OCI-LY7 (cell line): ENCODE measurements at regions not wholly inside any gene's neighbourhood (a gene's known extent, or its start where the extent isn't known, plus 50 kb on each side); places are given as distances from the start of the nearest gene placed in this dataset.
A peak's percentile ranks its signal among the peaks of the same experiment; 100 is the strongest.

Experiments
- BruUV-seq: library from RNA; stranded (reverse); fragments of 400-500 nt; replicated peaks from 2 replicates; lab custom pipeline; 2021; lab: Mats Ljungman, UMichigan
- CTCF ChIA-PET: fragments of 300-600 bp; sonication (Branson Sonifier 250); formaldehyde crosslinking; loops from one replicate; lab custom pipeline; 2022; ENCODE audit warnings: antibody characterized with exemption; ENCODE audit not compliant: unreplicated experiment; lab: Charles Lee
- POLR2A ChIA-PET: fragments of 300-600 bp; sonication (Branson Sonifier 250); formaldehyde crosslinking; loops from one replicate; lab custom pipeline; 2022; ENCODE audit warnings: antibody characterized with exemption; lab: Charles Lee
- DNase-seq: peaks from one replicate; pipeline ENCODE4 v3.0.0-alpha.2; 2015; ENCODE audit warnings: low spot score
- H2AFZ ChIP-seq: fragments of 200-600 bp; sonication (generic), shearing (Covaris generic); 2 replicates; pipeline ENCODE4 v1.6.1; 2014; ENCODE audit warnings: mild to moderate bottlenecking, antibody characterized with exemption, low read length, moderate library complexity
- H3K27ac ChIP-seq: fragments of 200-600 bp; sonication (generic); 2 replicates; pipeline ENCODE4 v1.5.1; 2014; ENCODE audit warnings: mixed run types, low read depth, mild to moderate bottlenecking, moderate library complexity, low read length, inconsistent platforms; ENCODE audit not compliant: poor library complexity, severe bottlenecking
- H3K36me3 ChIP-seq: fragments of 200-600 bp; sonication (generic); 2 replicates; pipeline ENCODE4 v1.6.1; 2014; ENCODE audit warnings: mild to moderate bottlenecking, antibody characterized with exemption, low read length, moderate library complexity, mixed read lengths; ENCODE audit not compliant: insufficient read depth
- H3K4me1 ChIP-seq: fragments of 200-600 bp; sonication (generic); 2 replicates; pipeline ENCODE4 v1.5.1; 2014; ENCODE audit warnings: mild to moderate bottlenecking, low read length; ENCODE audit not compliant: insufficient read depth, poor library complexity, severe bottlenecking
- H3K4me2 ChIP-seq: fragments of 200-600 bp; sonication (generic); 2 replicates; pipeline ENCODE4 v1.6.1; 2014; ENCODE audit warnings: mild to moderate bottlenecking, low read length
- H3K4me3 ChIP-seq: fragments of 200-600 bp; sonication (generic); 2 replicates; pipeline ENCODE4 v1.5.1; 2014; ENCODE audit warnings: mild to moderate bottlenecking, low read depth, low read length; ENCODE audit not compliant: poor library complexity, severe bottlenecking
- H3K79me2 ChIP-seq: fragments of 200-600 bp; sonication (generic); 2 replicates; pipeline ENCODE4 v1.6.1; 2016; ENCODE audit warnings: low read depth, mild to moderate bottlenecking, low read length, moderate library complexity, mixed read lengths; ENCODE audit not compliant: insufficient read depth
- H3K9me2 ChIP-seq: fragments of 200-600 bp; sonication (generic); 2 replicates; pipeline ENCODE4 v1.6.1; 2016; ENCODE audit warnings: mild to moderate bottlenecking, low read length, mixed read lengths; ENCODE audit not compliant: insufficient read depth
- H3K9me3 ChIP-seq: fragments of 200-600 bp; sonication (generic); 2 replicates; pipeline ENCODE4 v1.6.1; 2014; ENCODE audit warnings: mild to moderate bottlenecking, mixed run types, low read length, mixed read lengths
- H4K20me1 ChIP-seq: fragments of 200-600 bp; sonication (generic); 2 replicates; pipeline ENCODE4 v1.6.1; 2014; ENCODE audit warnings: mild to moderate bottlenecking, antibody characterized with exemption, low read length, moderate library complexity, mixed read lengths; ENCODE audit not compliant: insufficient read depth
- EZH2phosphoT487 ChIP-seq: fragments of 200-600 bp; sonication (generic); IDR thresholded peaks from 2 replicates; pipeline ENCODE4 v1.6.1; 2018; ENCODE audit warnings: low read depth, borderline replicate concordance, mild to moderate bottlenecking, mixed run types, antibody characterized with exemption, low read length, moderate library complexity, mixed read lengths
- intact Hi-C: fragments of 100-400 bp; cut with micrococcal nuclease; formaldehyde crosslinking; loops from one replicate; pipeline ENCODE4 v1.10.0; 2022; ENCODE audit not compliant: unreplicated experiment
- TF ChIP-seq, protein P1 (sequence below): fragments of 200-600 bp; sonication (generic); conservative IDR thresholded peaks from 2 replicates; pipeline ENCODE4 v1.5.1; 2014; ENCODE audit warnings: mild to moderate bottlenecking, antibody characterized with exemption, low read length, moderate library complexity, mixed read lengths

DNA sequence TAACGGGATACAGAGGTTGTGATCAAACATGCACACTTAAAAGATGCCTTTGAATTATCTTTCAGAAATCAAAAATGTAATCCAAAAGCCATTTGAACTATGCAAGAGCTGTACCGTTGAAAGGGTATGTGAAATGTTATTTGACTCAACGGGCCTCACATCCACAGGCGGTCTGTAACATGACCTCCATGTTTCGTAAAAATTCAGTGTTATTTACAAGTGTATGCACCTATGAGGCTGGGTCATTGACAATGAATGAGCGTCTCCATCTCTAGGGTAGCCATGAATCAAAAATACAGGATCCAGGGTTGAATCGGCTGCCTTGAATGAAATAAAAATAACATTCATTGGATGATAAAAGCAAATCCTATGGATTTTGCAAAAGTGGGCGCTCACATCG, 100.1 kb downstream of the CRLF2 start:
- no TSS peak for BruUV-seq
- H3K27ac ChIP-seq, result no peak overlapping the region
- no peaks in the 10 kb centered on the region for H3K9me3 ChIP-seq
- intact Hi-C loops, result no loop called here
- H3K4me2 ChIP-seq, result peak overlapping the region; percentile 43
- no peaks in the 10 kb centered on the region for H3K9me2 ChIP-seq
- H3K36me3 ChIP-seq, result no peaks in the 10 kb centered on the region
- TF ChIP-seq EZH2phosphoT487, result no peak
- TF ChIP-seq, protein P1, sequence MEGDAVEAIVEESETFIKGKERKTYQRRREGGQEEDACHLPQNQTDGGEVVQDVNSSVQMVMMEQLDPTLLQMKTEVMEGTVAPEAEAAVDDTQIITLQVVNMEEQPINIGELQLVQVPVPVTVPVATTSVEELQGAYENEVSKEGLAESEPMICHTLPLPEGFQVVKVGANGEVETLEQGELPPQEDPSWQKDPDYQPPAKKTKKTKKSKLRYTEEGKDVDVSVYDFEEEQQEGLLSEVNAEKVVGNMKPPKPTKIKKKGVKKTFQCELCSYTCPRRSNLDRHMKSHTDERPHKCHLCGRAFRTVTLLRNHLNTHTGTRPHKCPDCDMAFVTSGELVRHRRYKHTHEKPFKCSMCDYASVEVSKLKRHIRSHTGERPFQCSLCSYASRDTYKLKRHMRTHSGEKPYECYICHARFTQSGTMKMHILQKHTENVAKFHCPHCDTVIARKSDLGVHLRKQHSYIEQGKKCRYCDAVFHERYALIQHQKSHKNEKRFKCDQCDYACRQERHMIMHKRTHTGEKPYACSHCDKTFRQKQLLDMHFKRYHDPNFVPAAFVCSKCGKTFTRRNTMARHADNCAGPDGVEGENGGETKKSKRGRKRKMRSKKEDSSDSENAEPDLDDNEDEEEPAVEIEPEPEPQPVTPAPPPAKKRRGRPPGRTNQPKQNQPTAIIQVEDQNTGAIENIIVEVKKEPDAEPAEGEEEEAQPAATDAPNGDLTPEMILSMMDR, result no peak
- peak overlapping the region; percentile 32 for H3K4me3 ChIP-seq
- no peak for DNase-seq
- H4K20me1 ChIP-seq, result no peaks in the 10 kb centered on the region
- peaks cover 26% of the 10 kb centered on the region for H3K4me1 ChIP-seq
- ChIA-PET POLR2A (no interaction called here), CTCF (no interaction called here)
- peak overlapping the region; percentile 85; the same call in 1 of the 2 replicates for H2AFZ ChIP-seq
- H3K79me2 ChIP-seq, result no peaks in the 10 kb centered on the region

- CTCF ChIA-PET, result no interaction called here
- peak overlapping the region; percentile 32 for H3K4me3 ChIP-seq
- intact Hi-C loops, result no loop called here
Observed at GRCh38 chrX:1111601-1112300, 100.7 kb downstream of the CRLF2 start.

More at GRCh38 chrX:1111601-1112300, 100.7 kb downstream of the CRLF2 start:
- H3K79me2 ChIP-seq, result no peaks in the 10 kb centered on the region
- H4K20me1 ChIP-seq, result no peaks in the 10 kb centered on the region
- peaks cover 26% of the 10 kb centered on the region for H3K4me1 ChIP-seq
- no peaks in the 10 kb centered on the region for H3K36me3 ChIP-seq
- peak overlapping the region; percentile 85; the same call in 1 of the 2 replicates for H2AFZ ChIP-seq
- H3K4me2 ChIP-seq, result peak overlapping the region; percentile 43
- TF ChIP-seq, protein P1, result no peak
- no peak for TF ChIP-seq EZH2phosphoT487
- peak; percentile 26 for DNase-seq
- H3K9me2 ChIP-seq, result no peaks in the 10 kb centered on the region
- H3K9me3 ChIP-seq, result no peaks in the 10 kb centered on the region
- no peak overlapping the region for H3K27ac ChIP-seq
- no TSS peak for BruUV-seq
- POLR2A ChIA-PET, result no interaction called here
